ENCODE measurements at regions not wholly inside any gene's neighbourhood (a gene's known extent, or its start where the extent isn't known, plus 50 kb on each side); places are given as distances from the start of the nearest gene placed in this dataset.

GRCh38 chr5:112614986-112615385 lies 122.7 kb upstream of the APC start:
- TF ChIP-seq, protein P1, sequence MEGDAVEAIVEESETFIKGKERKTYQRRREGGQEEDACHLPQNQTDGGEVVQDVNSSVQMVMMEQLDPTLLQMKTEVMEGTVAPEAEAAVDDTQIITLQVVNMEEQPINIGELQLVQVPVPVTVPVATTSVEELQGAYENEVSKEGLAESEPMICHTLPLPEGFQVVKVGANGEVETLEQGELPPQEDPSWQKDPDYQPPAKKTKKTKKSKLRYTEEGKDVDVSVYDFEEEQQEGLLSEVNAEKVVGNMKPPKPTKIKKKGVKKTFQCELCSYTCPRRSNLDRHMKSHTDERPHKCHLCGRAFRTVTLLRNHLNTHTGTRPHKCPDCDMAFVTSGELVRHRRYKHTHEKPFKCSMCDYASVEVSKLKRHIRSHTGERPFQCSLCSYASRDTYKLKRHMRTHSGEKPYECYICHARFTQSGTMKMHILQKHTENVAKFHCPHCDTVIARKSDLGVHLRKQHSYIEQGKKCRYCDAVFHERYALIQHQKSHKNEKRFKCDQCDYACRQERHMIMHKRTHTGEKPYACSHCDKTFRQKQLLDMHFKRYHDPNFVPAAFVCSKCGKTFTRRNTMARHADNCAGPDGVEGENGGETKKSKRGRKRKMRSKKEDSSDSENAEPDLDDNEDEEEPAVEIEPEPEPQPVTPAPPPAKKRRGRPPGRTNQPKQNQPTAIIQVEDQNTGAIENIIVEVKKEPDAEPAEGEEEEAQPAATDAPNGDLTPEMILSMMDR (IDR thresholded peaks at IDR 0.05; ENCODE audit: insufficient read depth, low read depth, low read length) = no peak
- no peak for TF ChIP-seq EZH2 (IDR thresholded peaks at IDR 0.05; ENCODE audit: insufficient read depth, low read length)

Measured in astrocyte (in vitro differentiated cells and primary cell).